ENCODE measurements at regions not wholly inside any gene's neighbourhood (a gene's known extent, or its start where the extent isn't known, plus 50 kb on each side); places are given as distances from the start of the nearest gene placed in this dataset.
A peak's percentile ranks its signal among the peaks of the same experiment; 100 is the strongest.

GRCh38 chr17:73997059-73997458 lies 206.4 kb upstream of the RPL38 start:
- DNase-seq (ENCODE audit: low read depth in 2 of 3, low spot score in 2 of 3), result no peak

GRCh38 chr17:73998249-73998648 lies 205.2 kb upstream of the RPL38 start:
- no peak for DNase-seq (ENCODE audit: low read depth in 2 of 3, low spot score in 2 of 3)

- peak; percentile 5 to 41 (median 24) for DNase-seq (ENCODE audit: low read depth in 2 of 3, low spot score in 2 of 3)
Observed at GRCh38 chr17:73998653-73999645, 204.5 kb upstream of the RPL38 start.

- no peak for DNase-seq (ENCODE audit: low read depth in 2 of 3, low spot score in 2 of 3)
Observed at GRCh38 chr17:74001145-74001544, 202.3 kb upstream of the RPL38 start.

GRCh38 chr17:74002241-74002640 lies 201.2 kb upstream of the RPL38 start:
- DNase-seq (ENCODE audit: low read depth in 2 of 3, low spot score in 2 of 3), result no peak

GRCh38 chr17:74004056-74004455 lies 199.4 kb upstream of the RPL38 start:
- DNase-seq (ENCODE audit: low read depth in 2 of 3, low spot score in 2 of 3), result no peak

- DNase-seq (ENCODE audit: low read depth in 2 of 3, low spot score in 2 of 3), result no peak
Observed at GRCh38 chr17:74005790-74006189, 197.7 kb upstream of the RPL38 start.

GRCh38 chr17:74006371-74006770 lies 197.1 kb upstream of the RPL38 start:
- DNase-seq (ENCODE audit: low read depth in 2 of 3, low spot score in 2 of 3), result no peak

- peak in 2 of 3 donors; percentile 63 to 64 for DNase-seq (ENCODE audit: low read depth in 2 of 3, low spot score in 2 of 3)
Observed at GRCh38 chr17:74008196-74008595, 195.3 kb upstream of the RPL38 start.

- no peak for DNase-seq (ENCODE audit: low read depth in 2 of 3, low spot score in 2 of 3)
Observed at GRCh38 chr17:74009056-74009625, 194.3 kb upstream of the RPL38 start.

GRCh38 chr17:74010903-74011302 lies 192.6 kb upstream of the RPL38 start:
- DNase-seq (ENCODE audit: low read depth in 2 of 3, low spot score in 2 of 3), result no peak

GRCh38 chr17:74011966-74012365 lies 191.5 kb upstream of the RPL38 start:
- DNase-seq (ENCODE audit: low read depth in 2 of 3, low spot score in 2 of 3), result peak in 1 of 3 donors; percentile 21

GRCh38 chr17:74012465-74012864 lies 191.0 kb upstream of the RPL38 start:
- DNase-seq (ENCODE audit: low read depth in 2 of 3, low spot score in 2 of 3), result peak in 2 of 3 donors; percentile 49 to 80

- no peak for DNase-seq (ENCODE audit: low read depth in 2 of 3, low spot score in 2 of 3)
Observed at GRCh38 chr17:74015316-74015715, 188.2 kb upstream of the RPL38 start.

GRCh38 chr17:74015990-74016389 lies 187.5 kb upstream of the RPL38 start:
- DNase-seq (ENCODE audit: low read depth in 2 of 3, low spot score in 2 of 3), result no peak

- DNase-seq (ENCODE audit: low read depth in 2 of 3, low spot score in 2 of 3), result no peak
Observed at GRCh38 chr17:74016461-74016860, 187.0 kb upstream of the RPL38 start.

- DNase-seq (ENCODE audit: low read depth in 2 of 3, low spot score in 2 of 3), result no peak
Observed at GRCh38 chr17:74017466-74017865, 186.0 kb upstream of the RPL38 start.

- DNase-seq (ENCODE audit: low read depth in 2 of 3, low spot score in 2 of 3), result no peak
Observed at GRCh38 chr17:74018115-74018514, 185.4 kb upstream of the RPL38 start.

GRCh38 chr17:74019271-74019670 lies 184.2 kb upstream of the RPL38 start:
- no peak for DNase-seq (ENCODE audit: low read depth in 2 of 3, low spot score in 2 of 3)

GRCh38 chr17:74019860-74020259 lies 183.6 kb upstream of the RPL38 start:
- DNase-seq (ENCODE audit: low read depth in 2 of 3, low spot score in 2 of 3), result no peak

- DNase-seq (ENCODE audit: low read depth in 2 of 3, low spot score in 2 of 3), result no peak
Observed at GRCh38 chr17:74020522-74020921, 183.0 kb upstream of the RPL38 start.

Measured in hematopoietic multipotent progenitor cell (in vitro differentiated cells).